ENCODE measurements at regions not wholly inside any gene's neighbourhood (a gene's known extent, or its start where the extent isn't known, plus 50 kb on each side); places are given as distances from the start of the nearest gene placed in this dataset.
A peak's percentile ranks its signal among the peaks of the same experiment; 100 is the strongest.
"Not testable (repeated sequence)": the region's sequence is repeated elsewhere in the genome, so short reads cannot be mapped to it uniquely, and the experiment has no call there.

GRCh38 chr15:62324382-62324781, 159.3 kb upstream of the C2CD4B start:
- DNase-seq (ENCODE audit: low read depth) = no peak

DNA sequence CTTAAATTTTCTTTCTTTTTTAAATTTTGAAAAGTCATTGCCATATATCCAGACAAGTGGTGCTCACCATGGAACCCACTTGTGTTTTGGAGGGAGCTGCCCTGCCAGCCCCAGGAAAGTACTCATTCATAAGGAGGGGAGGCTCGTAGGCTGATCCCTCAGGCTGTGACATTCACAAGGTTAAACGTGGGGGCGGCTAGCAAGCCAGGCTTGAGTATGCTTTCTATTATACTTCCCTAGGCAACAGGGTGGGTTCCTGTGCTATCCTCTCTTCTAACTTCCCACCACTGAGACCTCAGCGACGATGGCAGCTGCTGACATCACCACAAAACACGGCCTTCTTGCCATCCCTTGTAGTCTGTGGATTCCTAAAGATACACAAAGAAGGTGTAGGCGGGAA, 160.5 kb upstream of the C2CD4B start:
- no peak for DNase-seq (ENCODE audit: low read depth)

DNA sequence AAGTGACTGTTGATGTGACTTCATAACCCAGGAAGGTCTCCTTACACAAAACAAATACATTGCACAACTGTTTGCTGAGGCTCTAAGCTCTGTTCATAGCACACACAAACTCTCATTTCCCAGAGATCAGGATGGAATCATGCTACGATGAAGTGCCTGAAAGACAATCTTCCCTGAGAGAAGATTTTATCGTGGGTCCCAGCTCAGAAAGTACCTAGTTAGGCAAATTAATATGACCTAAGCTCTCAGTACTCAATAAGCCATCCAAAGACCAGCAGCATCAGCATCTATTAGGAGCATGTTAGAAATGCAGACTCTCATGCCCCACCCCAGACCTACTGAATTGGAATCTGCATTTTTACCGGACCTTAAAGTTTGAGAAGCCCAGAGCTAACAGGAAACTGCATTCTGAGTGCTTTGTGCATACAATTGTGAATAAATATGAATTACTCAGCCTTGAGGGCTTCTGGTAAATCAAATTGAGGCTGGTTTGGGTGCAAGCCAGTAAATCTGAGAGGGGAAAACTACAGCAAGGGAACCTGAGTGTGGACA, 161.5 kb upstream of the C2CD4B start:
- no peak for DNase-seq (ENCODE audit: low read depth)

DNA sequence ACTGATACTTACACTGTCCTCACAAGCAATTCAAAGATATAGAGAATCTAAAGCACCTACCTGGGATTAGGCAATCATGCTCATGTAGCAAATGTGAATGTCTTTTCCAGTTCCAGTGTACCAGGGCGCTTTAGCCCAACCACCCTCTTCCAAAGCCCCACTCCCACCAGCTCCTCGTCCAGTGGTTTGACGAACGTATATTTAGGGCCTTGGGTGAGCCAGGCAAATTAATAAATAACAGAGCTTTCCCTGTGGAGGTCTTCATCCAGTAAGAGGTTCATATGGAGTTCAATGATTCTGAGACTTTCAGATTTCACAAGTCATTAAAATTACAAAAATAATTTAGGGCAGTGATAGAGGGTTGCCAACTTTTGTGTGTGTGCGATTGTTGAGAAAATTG, 162.3 kb upstream of the C2CD4B start:
- no peak for DNase-seq (ENCODE audit: low read depth)

GRCh38 chr15:62332472-62332871, 167.4 kb upstream of the C2CD4B start:
- not testable (repeated sequence) for DNase-seq (ENCODE audit: low read depth)

DNA sequence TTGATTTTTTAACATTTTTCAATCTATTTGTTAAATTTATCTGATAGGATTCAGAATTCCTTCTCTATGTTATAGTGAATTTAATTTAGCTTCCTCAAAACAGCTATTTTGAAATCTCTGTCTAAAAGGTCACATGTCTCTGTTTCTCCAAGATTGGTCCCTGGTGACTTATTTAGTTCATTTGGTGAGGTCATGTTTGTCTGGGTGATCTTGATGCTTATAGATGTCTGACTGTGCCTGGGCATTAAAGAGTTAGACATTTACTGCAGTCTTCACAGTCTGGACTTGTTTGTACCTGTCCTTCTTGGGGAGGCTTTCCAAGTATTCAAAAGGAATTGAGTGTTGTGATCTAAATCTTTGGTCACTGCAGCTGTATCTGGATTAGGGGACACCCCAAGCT, 169.5 kb upstream of the C2CD4B start:
- no peak for DNase-seq (ENCODE audit: low read depth)

DNA sequence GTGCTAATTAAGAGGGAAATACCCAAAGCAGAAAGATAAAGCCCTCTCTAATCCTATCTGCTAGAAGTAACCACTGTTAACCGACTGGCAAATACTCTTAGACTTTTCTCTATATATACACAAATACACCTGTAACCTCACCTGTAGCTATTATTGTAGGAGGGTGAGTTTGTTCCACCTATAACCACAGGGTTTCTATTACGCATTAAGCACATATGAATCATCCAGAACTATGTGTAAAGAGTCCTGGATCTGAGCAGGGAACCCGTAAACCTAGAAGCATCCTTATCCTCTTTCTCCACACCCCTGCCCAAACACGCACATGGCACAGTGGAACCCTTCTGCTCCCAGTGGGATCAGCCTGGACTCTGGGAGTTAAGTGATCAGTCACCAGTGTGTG, 172.8 kb upstream of the C2CD4B start:
- DNase-seq (ENCODE audit: low read depth) = no peak

DNA sequence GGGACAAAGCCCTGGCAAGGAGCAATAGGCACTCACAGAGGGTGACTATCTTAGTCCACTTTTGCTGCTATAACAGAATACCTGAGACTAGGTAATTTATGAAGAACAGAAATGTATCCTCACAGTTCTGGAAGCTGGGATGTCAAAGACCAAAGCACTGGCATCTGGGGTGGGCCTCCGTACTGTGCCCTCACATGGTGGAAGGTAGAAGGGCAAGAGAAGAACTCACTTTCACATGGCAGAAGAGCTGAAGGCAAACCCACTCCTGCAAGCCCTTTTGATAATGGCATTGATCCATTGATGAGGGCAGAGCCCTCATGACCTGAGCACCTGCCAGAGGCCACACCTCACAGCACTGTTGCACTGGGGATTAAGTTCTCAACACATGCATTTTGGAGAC, 173.4 kb upstream of the C2CD4B start:
- no peak for DNase-seq (ENCODE audit: low read depth)

DNA sequence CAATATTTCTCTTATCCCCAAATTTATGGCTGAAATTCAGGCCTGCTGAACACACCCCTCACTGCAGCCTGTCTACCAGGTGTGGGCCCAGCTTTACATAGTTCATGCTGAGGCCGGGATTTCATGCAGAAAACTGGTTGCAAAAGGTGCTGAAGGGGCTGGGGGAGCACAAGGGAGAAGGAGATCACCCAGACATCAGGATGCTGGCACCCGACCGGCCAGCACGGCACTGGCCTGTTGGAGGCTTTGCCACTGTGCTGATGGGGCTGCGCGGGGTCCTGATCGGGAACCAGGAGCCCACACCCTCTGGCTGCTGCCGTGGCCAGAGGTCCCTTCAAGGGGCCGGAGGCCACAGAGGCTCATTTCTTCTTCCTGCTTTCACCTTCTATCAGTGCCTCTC, 177.9 kb upstream of the C2CD4B start:
- DNase-seq (ENCODE audit: low read depth) = no peak

GRCh38 chr15:62343397-62343796, 178.3 kb upstream of the C2CD4B start:
- DNase-seq (ENCODE audit: low read depth) = no peak

DNA sequence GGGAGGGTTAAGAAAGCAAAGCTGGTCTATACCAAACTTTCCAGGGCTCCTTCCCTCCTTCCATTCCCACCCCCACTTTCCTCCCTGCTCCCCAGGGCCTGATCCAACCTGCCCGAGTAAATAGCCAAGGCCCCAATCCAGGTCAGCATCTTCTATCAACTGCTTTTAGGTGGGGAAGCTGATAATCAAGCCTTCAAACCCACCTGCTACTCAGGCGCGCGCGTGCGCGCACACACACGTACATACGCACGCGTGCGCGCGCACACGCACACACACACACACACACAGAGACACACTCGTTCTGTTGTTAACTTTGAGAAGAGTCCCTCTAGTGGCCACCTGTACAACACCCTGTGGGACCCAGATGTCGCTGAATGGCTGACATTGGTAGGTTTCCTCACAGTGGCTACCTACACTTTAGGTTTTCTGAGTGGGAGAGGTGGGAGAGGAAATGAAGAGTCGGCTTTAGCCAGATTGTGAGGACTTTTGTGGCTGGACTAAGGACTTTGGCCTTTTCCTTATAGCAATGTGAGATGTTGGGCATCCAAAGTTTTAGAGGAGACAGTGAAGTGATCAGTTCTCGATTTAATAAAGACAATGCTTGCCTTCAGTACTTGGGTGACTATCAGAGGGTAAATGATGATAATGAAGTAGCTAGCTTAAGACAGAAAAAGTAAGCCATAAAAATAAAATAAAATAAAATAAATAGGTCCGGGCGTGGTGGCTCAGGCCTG, 179.9 kb upstream of the C2CD4B start:
- peak; percentile 24 for DNase-seq (ENCODE audit: low read depth)

- no peak for DNase-seq (ENCODE audit: low read depth)
Measured at GRCh38 chr15:62346168-62346567, 181.1 kb upstream of the C2CD4B start.

DNA sequence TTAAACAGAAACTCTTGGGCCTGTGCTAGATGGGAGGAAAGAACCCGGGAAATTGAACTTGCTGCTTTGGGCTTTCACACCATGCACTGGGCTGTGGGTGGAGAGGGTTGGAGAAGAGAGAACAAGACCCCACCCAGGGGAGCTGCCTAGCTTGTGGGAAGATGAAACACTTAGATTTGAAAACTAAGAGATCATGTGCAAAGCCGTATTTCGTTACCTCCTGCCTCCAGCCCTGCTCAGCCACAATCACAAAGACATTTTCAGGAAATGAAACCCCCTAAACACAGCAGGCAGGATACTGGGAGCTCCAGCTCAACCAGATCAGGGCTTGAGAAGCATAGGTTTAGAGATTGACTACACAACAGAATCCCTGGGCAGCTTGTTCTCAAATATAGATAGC, 183.0 kb upstream of the C2CD4B start:
- DNase-seq (ENCODE audit: low read depth) = no peak

DNA sequence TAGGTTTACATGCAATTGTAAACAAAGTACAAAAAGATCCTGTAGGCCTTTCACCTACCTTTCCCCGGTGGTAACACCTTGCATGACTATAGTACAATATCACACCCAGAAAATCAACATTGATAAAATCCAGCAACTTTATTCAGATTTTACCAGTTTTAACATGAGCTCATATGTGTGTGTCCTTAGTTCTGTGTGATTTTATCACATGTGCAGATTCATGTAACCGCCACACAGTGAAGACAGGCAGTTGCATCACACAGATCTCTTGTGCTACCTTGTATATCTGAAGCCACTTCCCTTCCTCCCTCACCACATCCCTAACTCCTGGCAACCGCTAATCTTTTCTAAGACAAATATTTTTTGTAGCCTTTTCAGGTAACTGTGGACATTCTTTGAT, 183.5 kb upstream of the C2CD4B start:
- no peak for DNase-seq (ENCODE audit: low read depth)

DNA sequence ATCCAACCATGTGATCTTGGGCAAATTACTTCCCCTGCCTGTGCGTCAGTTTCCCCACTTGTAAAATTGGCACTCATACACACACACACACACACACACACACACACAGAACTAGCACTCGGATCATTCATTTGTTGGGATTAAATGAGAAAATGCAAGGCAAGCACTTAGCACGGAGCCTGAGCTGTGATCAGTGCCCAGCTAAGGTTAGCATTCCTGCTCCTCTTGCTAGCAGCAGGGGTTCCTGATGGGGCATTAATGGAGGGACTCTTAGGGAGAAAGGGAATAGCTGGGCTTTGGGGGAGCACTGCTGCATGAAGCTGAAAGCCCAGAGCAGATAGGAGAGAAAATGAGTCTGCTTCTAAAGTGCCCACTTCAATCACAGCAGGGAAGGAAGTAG, 187.7 kb upstream of the C2CD4B start:
- DNase-seq (ENCODE audit: low read depth) = no peak

DNA sequence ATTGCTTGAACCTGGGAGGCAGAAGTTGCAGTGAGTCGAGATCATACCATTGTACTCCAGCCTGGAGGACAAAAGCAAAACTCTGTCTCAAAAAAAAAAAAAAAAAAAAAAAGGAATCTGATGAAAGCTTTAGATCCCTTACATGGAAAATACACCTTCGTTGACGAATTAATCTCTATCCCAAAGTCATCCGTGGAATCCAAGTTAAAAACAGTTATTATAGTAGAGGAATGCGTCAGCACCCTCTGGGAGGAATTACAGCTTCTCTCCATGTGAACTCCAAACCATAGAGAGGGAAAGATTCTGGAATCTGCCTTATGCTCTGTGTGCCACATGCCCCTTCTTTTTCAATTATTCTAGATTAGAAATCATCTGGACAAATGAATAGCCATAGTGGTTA, 192.3 kb upstream of the C2CD4B start:
- DNase-seq (ENCODE audit: low read depth) = no peak

GRCh38 chr15:62359416-62359815, 194.3 kb upstream of the C2CD4B start:
- no peak for DNase-seq (ENCODE audit: low read depth)

DNA sequence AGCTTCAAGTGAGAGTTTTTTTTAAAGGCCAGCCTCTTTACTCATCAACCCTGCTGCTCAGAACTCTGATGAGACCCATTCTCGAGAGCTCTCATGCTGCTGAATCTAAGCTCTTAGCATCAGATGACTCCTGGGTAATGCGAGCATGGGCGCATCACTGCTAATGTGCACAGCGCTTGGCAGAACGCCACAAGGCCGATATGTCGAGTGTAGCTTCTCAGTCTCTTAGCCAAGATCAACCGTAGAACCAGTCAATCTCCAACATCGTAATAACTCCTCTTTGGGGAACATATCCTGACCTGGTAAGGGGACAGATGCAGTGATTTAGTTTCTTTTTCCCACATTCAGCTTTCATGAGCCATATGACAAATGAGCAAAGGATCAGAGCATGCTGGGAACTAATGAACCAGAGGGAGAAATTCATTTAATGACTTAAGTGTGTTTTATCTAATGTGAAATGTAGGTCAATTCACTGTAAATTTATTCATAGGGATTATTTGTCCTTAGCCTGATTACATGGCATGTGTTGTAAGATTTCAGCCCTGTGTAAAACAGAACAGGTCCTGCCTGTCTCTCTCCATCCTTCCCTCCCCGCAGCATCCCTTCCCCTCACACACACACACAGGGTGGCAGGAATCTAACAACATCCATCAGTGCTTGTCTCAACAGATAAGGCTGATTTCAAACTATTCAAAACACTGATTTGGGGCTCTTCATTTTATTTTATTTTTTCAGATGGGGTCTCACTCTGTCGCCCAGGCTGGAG, 195.4 kb upstream of the C2CD4B start:
- DNase-seq (ENCODE audit: low read depth) = no peak

- no peak for DNase-seq (ENCODE audit: low read depth)
Measured at GRCh38 chr15:62362144-62362543, 197.1 kb upstream of the C2CD4B start.

DNA sequence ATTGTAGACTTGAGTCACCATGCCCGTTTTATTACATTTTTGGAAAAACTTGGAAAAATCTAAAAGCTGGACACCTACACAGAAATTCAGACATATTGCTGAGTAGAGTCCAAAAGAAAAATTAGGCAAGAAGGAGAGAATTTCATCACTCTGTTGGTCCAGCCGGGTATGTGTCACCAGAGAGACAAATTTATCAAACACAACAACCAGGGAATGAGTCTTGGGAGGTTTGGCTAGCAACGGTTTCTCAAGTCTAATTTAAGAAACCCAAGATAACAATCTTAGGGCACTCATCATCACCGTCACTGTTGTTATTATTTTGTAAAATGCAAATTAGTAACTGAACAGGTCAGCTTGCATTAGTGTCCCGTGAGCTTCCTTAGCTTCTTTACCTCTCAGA, 197.5 kb upstream of the C2CD4B start:
- no peak for DNase-seq (ENCODE audit: low read depth)

DNA sequence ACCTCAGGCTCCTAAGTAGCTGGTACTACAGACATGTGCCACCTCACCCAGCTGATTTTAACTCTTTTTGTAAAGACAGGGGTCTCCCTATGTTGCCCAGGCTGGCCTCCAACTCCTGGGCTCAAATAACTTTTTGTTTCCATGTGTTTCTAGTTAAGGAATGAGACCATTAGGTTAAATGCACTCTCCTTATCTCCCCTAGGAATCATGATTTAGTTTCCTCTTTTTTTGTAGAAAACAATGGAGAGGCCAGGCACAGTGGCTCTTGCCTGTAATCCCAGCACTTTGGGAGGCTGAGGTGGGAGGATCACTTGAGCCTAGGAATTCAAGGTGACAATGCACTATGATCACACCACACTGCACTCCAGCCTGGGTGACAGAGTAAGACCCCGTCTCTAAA, 198.8 kb upstream of the C2CD4B start:
- no peak for DNase-seq (ENCODE audit: low read depth)

DNA sequence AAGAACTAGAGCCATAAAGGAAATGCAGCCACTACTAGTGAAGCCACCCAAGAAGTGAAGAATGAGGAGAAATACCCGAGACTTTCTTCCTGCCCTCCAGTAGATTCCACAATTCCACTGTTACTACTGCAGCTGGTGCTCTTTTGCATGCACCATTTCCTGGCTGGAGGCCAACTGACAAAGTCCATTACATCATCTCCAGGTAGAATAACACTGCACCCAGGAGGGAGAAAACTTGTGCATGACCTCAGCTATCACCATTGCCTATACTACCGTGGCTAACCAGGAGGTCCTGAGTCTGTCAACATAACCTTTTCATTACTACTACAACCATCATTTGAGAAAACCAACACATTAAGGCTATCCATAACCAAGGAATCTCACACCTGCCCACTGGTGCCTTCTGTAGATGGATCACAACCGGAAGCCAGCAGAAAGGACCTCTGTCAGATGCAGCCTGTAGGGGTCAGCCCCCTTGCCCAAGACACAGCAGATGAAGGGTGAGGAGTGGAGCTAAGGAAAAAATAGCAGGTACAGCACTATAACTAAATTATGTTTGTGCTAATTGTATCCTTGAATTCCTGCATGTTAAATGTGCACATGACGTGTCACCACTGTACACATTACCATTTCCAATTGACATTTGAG, 200.8 kb upstream of the C2CD4B start:
- DNase-seq (ENCODE audit: low read depth) = no peak

GRCh38 chr15:62369454-62369853, 204.4 kb upstream of the C2CD4B start:
- no peak for DNase-seq (ENCODE audit: low read depth)
